ENCODE measurements at regions not wholly inside any gene's neighbourhood (a gene's known extent, or its start where the extent isn't known, plus 50 kb on each side); places are given as distances from the start of the nearest gene placed in this dataset.

DNA sequence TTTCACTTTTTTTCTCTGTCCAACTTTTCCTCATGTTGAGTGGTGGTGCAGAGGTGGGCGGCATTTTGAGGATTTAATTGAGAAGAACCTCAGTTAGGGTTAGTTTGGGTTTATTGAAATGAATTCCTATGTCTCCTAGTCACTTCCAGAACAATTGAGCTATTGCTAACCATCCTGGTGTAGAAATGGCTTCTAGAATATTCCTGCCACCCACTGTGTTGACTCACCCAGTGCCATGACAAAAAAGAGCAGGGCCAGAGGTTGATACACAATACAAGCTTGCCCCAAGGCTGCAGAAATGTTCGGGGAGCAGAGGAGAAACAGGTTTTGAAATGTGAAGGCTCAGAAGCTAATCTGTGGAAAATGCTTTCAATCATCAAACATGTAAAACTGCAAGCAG is 167.1 kb upstream of the TRIB2 start:
- Histone ChIP-seq H3K27me3 (no peaks in the 10 kb centered on the region), H3K9me3 (ENCODE audit: low read depth) (no peaks in the 10 kb centered on the region), H3K27ac (no peak overlapping the region), H3K4me3 (no peak overlapping the region), H3K36me3 (no peaks in the 10 kb centered on the region), H3K4me1 (ENCODE audit: low read depth) (no peaks in the 10 kb centered on the region)
- TF ChIP-seq, protein P1, sequence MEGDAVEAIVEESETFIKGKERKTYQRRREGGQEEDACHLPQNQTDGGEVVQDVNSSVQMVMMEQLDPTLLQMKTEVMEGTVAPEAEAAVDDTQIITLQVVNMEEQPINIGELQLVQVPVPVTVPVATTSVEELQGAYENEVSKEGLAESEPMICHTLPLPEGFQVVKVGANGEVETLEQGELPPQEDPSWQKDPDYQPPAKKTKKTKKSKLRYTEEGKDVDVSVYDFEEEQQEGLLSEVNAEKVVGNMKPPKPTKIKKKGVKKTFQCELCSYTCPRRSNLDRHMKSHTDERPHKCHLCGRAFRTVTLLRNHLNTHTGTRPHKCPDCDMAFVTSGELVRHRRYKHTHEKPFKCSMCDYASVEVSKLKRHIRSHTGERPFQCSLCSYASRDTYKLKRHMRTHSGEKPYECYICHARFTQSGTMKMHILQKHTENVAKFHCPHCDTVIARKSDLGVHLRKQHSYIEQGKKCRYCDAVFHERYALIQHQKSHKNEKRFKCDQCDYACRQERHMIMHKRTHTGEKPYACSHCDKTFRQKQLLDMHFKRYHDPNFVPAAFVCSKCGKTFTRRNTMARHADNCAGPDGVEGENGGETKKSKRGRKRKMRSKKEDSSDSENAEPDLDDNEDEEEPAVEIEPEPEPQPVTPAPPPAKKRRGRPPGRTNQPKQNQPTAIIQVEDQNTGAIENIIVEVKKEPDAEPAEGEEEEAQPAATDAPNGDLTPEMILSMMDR (IDR thresholded peaks at IDR 0.05; ENCODE audit: low read depth, low read length) = no peak
- peak in 1 of 2 donors; percentile 19 for DNase-seq (ENCODE audit: low read depth in 1 of 2, low spot score in 1 of 2)

DNA sequence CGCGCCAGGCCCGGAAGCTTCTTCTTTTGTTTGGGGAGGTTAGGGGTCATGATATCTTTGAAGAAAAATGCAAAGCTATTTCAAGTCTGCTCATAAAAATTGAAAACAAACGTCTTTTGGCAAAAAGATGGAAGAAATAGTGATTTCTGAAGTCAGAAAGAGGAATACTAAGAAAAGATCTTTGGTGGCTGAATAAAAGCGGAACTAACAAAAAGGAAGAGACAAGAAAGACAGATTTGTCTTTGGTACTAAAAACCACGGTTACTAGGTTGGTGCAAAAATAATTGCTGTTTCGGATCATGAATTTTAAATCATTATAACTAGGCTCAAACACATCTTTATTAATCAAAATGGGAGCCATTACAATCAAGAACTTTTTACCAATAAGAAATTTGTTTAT is 164.6 kb upstream of the TRIB2 start:
- H3K4me1 ChIP-seq (ENCODE audit: low read depth) = peaks cover 17% of the 10 kb centered on the region
- TF ChIP-seq, protein P1 (IDR thresholded peaks at IDR 0.05; ENCODE audit: low read depth, low read length) = no peak
- H3K27ac ChIP-seq = no peak overlapping the region
- H3K9me3 ChIP-seq (ENCODE audit: low read depth) = no peaks in the 10 kb centered on the region
- H3K4me3 ChIP-seq = no peak overlapping the region
- no peaks in the 10 kb centered on the region for H3K36me3 ChIP-seq
- H3K27me3 ChIP-seq = no peaks in the 10 kb centered on the region
- DNase-seq (ENCODE audit: low read depth in 1 of 2, low spot score in 1 of 2) = no peak

DNA sequence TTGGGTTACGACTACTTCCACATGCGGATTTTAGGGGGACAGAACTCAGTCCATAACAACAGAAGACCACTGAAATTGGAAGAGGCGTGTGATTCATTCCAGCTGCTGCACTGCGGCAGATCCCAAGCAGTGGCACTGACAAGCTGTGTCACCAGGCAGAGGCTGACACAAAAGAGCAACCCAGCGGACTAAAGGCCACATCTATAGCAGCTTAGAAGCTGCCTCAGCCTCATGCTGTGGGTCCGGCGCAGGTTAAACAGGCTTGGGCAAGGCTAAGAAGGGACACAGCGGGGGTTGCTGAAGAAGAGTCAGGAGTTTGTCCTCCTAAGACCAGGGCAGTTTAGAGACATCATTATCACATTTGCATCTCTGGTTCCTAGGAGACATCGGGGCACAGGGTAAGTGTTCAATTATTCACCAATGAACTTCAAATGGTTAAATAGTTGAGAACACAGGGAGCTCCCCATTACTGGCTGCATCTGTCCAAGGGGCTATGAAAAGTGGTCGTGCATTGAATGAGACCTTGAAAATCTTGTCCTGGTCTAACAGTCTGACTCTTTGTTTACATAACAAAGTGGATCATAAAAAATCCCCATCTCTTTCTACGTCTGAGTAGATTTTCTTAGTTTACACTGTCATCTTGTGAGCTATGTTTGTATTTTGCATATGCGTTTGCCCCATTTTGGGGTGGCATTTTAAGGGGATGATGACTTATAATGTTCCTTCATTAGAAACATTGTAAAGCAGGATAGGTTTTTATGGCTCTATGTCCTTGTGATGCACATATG is 162.3 kb upstream of the TRIB2 start:
- Histone ChIP-seq H3K9me3 (ENCODE audit: low read depth) (no peaks in the 10 kb centered on the region), H3K4me1 (ENCODE audit: low read depth) (peaks cover 17% of the 10 kb centered on the region), H3K27ac (no peak overlapping the region), H3K4me3 (no peak overlapping the region), H3K27me3 (no peaks in the 10 kb centered on the region), H3K36me3 (no peaks in the 10 kb centered on the region)
- no peak for DNase-seq (ENCODE audit: low read depth in 1 of 2, low spot score in 1 of 2)
- TF ChIP-seq, protein P1 (IDR thresholded peaks at IDR 0.05; ENCODE audit: low read depth, low read length) = no peak

DNA sequence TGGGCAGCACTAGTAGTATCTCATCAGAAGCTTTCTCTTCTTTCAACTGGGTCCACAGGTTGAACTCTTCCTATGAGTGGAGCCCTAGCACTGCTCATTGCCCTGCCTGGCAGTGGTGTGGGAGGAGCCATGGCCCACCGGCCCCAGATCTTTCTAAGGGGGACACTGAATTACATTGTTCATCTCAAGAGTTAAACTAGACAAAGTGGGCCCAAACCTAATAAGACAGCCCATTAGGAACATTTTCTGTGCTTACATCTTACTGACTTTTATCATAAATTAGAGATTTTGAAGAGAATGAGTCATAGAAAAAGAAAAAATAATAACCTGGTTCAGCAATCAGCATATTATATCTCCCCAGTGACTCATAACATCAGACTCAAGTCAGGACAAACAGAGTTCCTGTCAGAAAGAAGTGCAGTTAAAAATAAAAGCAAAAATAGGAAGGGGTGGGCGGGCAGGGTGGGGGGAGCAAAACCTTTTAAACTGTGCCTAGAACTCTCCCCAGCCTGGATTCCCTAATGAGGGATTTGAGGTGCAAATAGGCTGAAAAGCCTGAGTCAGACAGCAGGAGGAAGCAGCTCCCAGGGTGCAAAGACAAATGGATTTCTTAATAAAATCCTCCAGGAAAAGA is 161.6 kb upstream of the TRIB2 start:
- no peaks in the 10 kb centered on the region for H3K36me3 ChIP-seq
- peak in 1 of 2 donors; percentile 58 for DNase-seq (ENCODE audit: low read depth in 1 of 2, low spot score in 1 of 2)
- no peaks in the 10 kb centered on the region for H3K27me3 ChIP-seq
- no peaks in the 10 kb centered on the region for H3K9me3 ChIP-seq (ENCODE audit: low read depth)
- no peak overlapping the region for H3K27ac ChIP-seq
- no peak overlapping the region for H3K4me3 ChIP-seq
- H3K4me1 ChIP-seq (ENCODE audit: low read depth) = peaks cover 17% of the 10 kb centered on the region
- TF ChIP-seq, protein P1 (IDR thresholded peaks at IDR 0.05; ENCODE audit: low read depth, low read length) = no peak

DNA sequence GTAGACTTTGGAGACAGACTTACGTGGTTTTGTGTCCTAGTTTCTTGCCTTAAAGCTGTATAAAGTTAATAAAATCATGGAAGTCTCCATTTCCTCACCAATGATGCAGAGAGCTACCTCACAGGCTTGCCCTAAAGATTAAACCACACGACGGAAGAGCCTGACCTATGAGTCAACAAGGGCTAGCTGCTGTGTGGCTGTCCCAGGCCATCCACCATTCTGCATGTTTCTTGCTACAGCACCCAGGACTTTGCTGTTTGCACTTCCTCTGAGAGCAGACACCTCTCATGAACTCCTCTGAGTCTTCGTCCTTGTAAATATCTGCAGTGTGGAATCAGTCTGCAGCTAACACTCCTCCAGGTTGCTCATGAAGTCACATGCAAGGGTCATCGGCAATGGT is 160.0 kb upstream of the TRIB2 start:
- peaks cover 17% of the 10 kb centered on the region for H3K4me1 ChIP-seq (ENCODE audit: low read depth)
- H3K27ac ChIP-seq = no peak overlapping the region
- H3K4me3 ChIP-seq = no peak overlapping the region
- DNase-seq (ENCODE audit: low read depth in 1 of 2, low spot score in 1 of 2) = peak in 1 of 2 donors; percentile 68
- H3K9me3 ChIP-seq (ENCODE audit: low read depth) = no peaks in the 10 kb centered on the region
- TF ChIP-seq, protein P1 (IDR thresholded peaks at IDR 0.05; ENCODE audit: low read depth, low read length) = no peak
- no peaks in the 10 kb centered on the region for H3K36me3 ChIP-seq
- no peaks in the 10 kb centered on the region for H3K27me3 ChIP-seq

Measured in cardiac muscle cell (in vitro differentiated cells and primary cell).